CD14-positive monocyte (primary cell): ENCODE measurements at regions not wholly inside any gene's neighbourhood (a gene's known extent, or its start where the extent isn't known, plus 50 kb on each side); places are given as distances from the start of the nearest gene placed in this dataset.
A peak's percentile ranks its signal among the peaks of the same experiment; 100 is the strongest.

Experiments used
- DNase-seq, 3 donors: peaks; one replicate each; pipeline ENCODE4 v3.0.0-alpha.2; 2011 to 2022
- H2AFZ ChIP-seq: 2 replicates; pipeline ENCODE4 v1.6.0; 2012; ENCODE audit warnings: mild to moderate bottlenecking, low read depth, low read length, inconsistent platforms; ENCODE audit not compliant: insufficient read depth, poor library complexity, severe bottlenecking
- H3K27ac ChIP-seq, 2 donors: 1 replicate in 1 of 2; 2 replicates in 1 of 2; pipeline ENCODE4 v1.5.1; 2012 to 2013; ENCODE audit warnings: low read length in 2 of 2, control low read depth in 1 of 2, inconsistent platforms in 1 of 2, low read depth in 1 of 2, mild to moderate bottlenecking in 1 of 2
- H3K27me3 ChIP-seq, 2 donors: one replicate each; pipeline versions ENCODE4 v1.6.0 to v1.6.1; 2011 to 2013; ENCODE audit warnings: low read length in 2 of 2; ENCODE audit not compliant: control insufficient read depth in 2 of 2, insufficient read depth in 2 of 2
- H3K36me3 ChIP-seq, 2 donors: replicated peaks in 1 of 2; 1 replicate in 1 of 2; 2 replicates in 1 of 2; pipeline versions ENCODE4 v1.5.1 to v1.6.1; 2012 to 2013; ENCODE audit warnings: low read length in 2 of 2, control low read depth in 1 of 2, inconsistent platforms in 1 of 2, mild to moderate bottlenecking in 1 of 2; ENCODE audit not compliant: insufficient read depth in 2 of 2, control insufficient read depth in 1 of 2
- H3K4me1 ChIP-seq, 2 donors: 1 replicate in 1 of 2; 2 replicates in 1 of 2; pipeline versions ENCODE4 v1.5.1 to v1.6.1; 2012 to 2013; ENCODE audit warnings: low read length in 2 of 2, control low read depth in 1 of 2, inconsistent platforms in 1 of 2, mild to moderate bottlenecking in 1 of 2, moderate library complexity in 1 of 2; ENCODE audit not compliant: insufficient read depth in 2 of 2, control insufficient read depth in 1 of 2
- H3K4me2 ChIP-seq: replicated peaks from 2 replicates; pipeline ENCODE3; 2012; ENCODE audit warnings: low read length, moderate library complexity, mild to moderate bottlenecking; ENCODE audit not compliant: poor library complexity, severe bottlenecking; ENCODE audit errors: extremely low read depth
- H3K4me3 ChIP-seq, 3 experiments: fragments of 200-600 bp in 1 of 3; sonication (generic) in 1 of 3; replicated peaks in 1 of 3; 1 replicate in 2 of 3; 2 replicates in 1 of 3; pipeline ENCODE4 v1.5.1; 2011 to 2013; ENCODE audit warnings: low read length in 3 of 3, mild to moderate bottlenecking in 3 of 3, control low read depth in 2 of 3, low read depth in 2 of 3, inconsistent platforms in 1 of 3, moderate library complexity in 1 of 3
- H3K79me2 ChIP-seq: 2 replicates; pipeline ENCODE4 v1.6.0; 2012; ENCODE audit warnings: mild to moderate bottlenecking, control low read depth, inconsistent platforms, low read length, moderate library complexity; ENCODE audit not compliant: insufficient read depth
- H3K9ac ChIP-seq: 2 replicates; pipeline ENCODE4 v1.6.0; 2017; ENCODE audit warnings: low read length, mild to moderate bottlenecking; ENCODE audit not compliant: insufficient read depth, poor library complexity, severe bottlenecking
- H3K9me3 ChIP-seq, 2 donors: replicated peaks in 1 of 2; 1 replicate in 1 of 2; 2 replicates in 1 of 2; pipeline versions ENCODE4 v1.5.1 to v1.6.1; 2012 to 2013; ENCODE audit warnings: low read length in 2 of 2, control low read depth in 1 of 2; ENCODE audit not compliant: control insufficient read depth in 1 of 2, insufficient read depth in 1 of 2
- H4K20me1 ChIP-seq: 2 replicates; pipeline ENCODE4 v1.6.0; 2012; ENCODE audit warnings: mild to moderate bottlenecking, low read length, control low read depth, moderate library complexity; ENCODE audit not compliant: insufficient read depth
- H3K27ac Mint-ChIP-seq, 7 donors: one replicate each; pipeline ENCODE4 v1.8.0; 2020; ENCODE audit warnings: mild to moderate bottlenecking in 7 of 7, mixed read lengths in 7 of 7, moderate library complexity in 6 of 7, inconsistent platforms in 2 of 7
- H3K27me3 Mint-ChIP-seq, 3 donors: one replicate each; pipeline ENCODE4 v1.8.0; 2021 to 2022; ENCODE audit warnings: low read depth in 3 of 3, mild to moderate bottlenecking in 3 of 3, mixed read lengths in 3 of 3, moderate library complexity in 3 of 3, inconsistent platforms in 1 of 3
- H3K36me3 Mint-ChIP-seq, 2 donors: one replicate each; pipeline ENCODE4 v1.8.0; 2020; ENCODE audit warnings: mixed read lengths in 2 of 2, inconsistent platforms in 1 of 2, mild to moderate bottlenecking in 1 of 2
- H3K4me1 Mint-ChIP-seq: one replicate; pipeline ENCODE4 v1.8.0; 2020; ENCODE audit warnings: mild to moderate bottlenecking, mixed read lengths
- H3K4me3 Mint-ChIP-seq, 2 donors: one replicate each; pipeline ENCODE4 v1.8.0; 2020; ENCODE audit warnings: mild to moderate bottlenecking in 2 of 2, mixed read lengths in 2 of 2, moderate library complexity in 1 of 2
- H3K9me3 Mint-ChIP-seq, 7 donors: one replicate each; pipeline ENCODE4 v1.8.0; 2020 to 2022; ENCODE audit warnings: mixed read lengths in 7 of 7, mild to moderate bottlenecking in 6 of 7, moderate library complexity in 6 of 7, inconsistent platforms in 2 of 7
- CTCF ChIP-seq: fragments of 200-600 bp; IDR thresholded peaks from one replicate; pipeline ENCODE4 v1.8.0; 2022; ENCODE audit warnings: antibody characterized with exemption, mild to moderate bottlenecking
- WGBS: methylation state at CpG from one replicate; pipeline ENCODE4 v1.1.5; 2013; ENCODE audit warnings: missing lambda C conversion rate; ENCODE audit not compliant: insufficient coverage; 5-methylcytosine and 5-hydroxymethylcytosine counted together
- intact Hi-C, 2 donors: fragments of 100-400 bp; cut with micrococcal nuclease; formaldehyde crosslinking; loops; one replicate each; pipeline versions ENCODE4 v1.15.0 to v1.15.1; 2023

GRCh38 chr2:12442476-12442847, 274.3 kb upstream of the TRIB2 start:
- no peaks in the 10 kb centered on the region for H3K36me3 Mint-ChIP-seq
- no peak overlapping the region for H3K4me2 ChIP-seq
- WGBS = 88% methylated on average over 1 of the region's 2 CpGs
- H3K4me1 ChIP-seq = peaks cover 7 to 12% of the 10 kb centered on the region in 2 donors
- no peak overlapping the region for H3K27ac ChIP-seq
- H2AFZ ChIP-seq = no peak overlapping the region
- H3K4me3 Mint-ChIP-seq = no peak overlapping the region
- H3K27ac Mint-ChIP-seq = no peak overlapping the region
- peaks cover 0 to 2% (median 2%) of the 10 kb centered on the region in 3 donors for H3K27me3 Mint-ChIP-seq
- H3K36me3 ChIP-seq = no peaks in the 10 kb centered on the region
- H4K20me1 ChIP-seq = no peaks in the 10 kb centered on the region
- peaks cover 14% of the 10 kb centered on the region for H3K4me1 Mint-ChIP-seq
- no peak for TF ChIP-seq CTCF
- no peak overlapping the region for H3K4me3 ChIP-seq
- DNase-seq = peak in 2 of 3 donors; percentile 21 to 34
- H3K9ac ChIP-seq = no peak overlapping the region
- no peaks in the 10 kb centered on the region for H3K9me3 ChIP-seq
- no peaks in the 10 kb centered on the region for H3K79me2 ChIP-seq
- intact Hi-C loops = loop anchor here in 1 of 2 donors (10.0 kb wide), 1 partner anchor 272 kb away; the partner anchor contains the start of gene TRIB2
- no peaks in the 10 kb centered on the region for H3K27me3 ChIP-seq
- peaks cover 0 to 2% (median 0%) of the 10 kb centered on the region in 7 donors for H3K9me3 Mint-ChIP-seq

DNA sequence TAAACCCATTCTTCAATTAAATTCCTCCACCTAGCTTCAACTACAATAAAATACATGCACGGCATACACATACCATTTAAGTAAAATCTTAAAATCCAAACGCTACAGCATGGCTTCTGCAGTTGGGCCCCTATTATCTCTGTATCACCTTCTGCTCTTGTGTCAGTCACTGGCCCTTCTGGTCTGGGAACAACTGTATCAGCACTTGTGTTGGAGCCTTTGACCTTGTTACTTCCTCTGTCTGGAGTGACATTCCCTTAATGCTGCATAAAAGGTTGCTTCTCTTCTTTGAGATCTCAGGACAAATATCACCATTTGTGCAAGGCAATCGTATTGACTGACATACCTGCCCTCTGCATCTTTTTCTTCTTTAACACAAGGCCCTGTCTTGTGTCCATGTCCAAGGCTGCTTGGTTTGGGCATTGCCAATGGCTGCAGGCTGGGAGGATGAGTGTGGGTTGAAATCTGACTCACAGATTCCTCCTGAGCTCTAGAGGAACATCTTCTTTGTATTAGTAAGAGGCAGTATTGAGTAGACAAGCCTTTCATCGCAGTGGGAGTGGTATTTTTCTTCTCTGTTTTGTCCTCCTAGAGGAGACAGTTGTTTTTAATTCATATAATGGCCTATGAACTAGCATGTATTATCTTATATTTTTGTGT, 267.8 kb upstream of the TRIB2 start:
- no peak overlapping the region for H3K27ac ChIP-seq
- H4K20me1 ChIP-seq = no peaks in the 10 kb centered on the region
- peak overlapping the region; percentile 16 for H2AFZ ChIP-seq
- no peaks in the 10 kb centered on the region for H3K79me2 ChIP-seq
- no peak overlapping the region for H3K4me3 ChIP-seq
- no peaks in the 10 kb centered on the region for H3K36me3 ChIP-seq
- H3K36me3 Mint-ChIP-seq = no peaks in the 10 kb centered on the region
- WGBS = 92% methylated on average over 2 of the region's 4 CpGs
- H3K27me3 ChIP-seq = no peaks in the 10 kb centered on the region
- no peak for TF ChIP-seq CTCF
- no peak overlapping the region for H3K9ac ChIP-seq
- intact Hi-C loops = loop anchor here in 1 of 2 donors (10.0 kb wide), 1 partner anchor 266 kb away; the partner anchor contains the start of gene TRIB2
- peaks cover 27% of the 10 kb centered on the region for H3K4me1 Mint-ChIP-seq
- H3K9me3 ChIP-seq = no peaks in the 10 kb centered on the region
- H3K27ac Mint-ChIP-seq = peak overlapping the region in 1 of 7 donors; percentile 64
- DNase-seq = no peak
- H3K4me2 ChIP-seq = no peak overlapping the region
- H3K4me3 Mint-ChIP-seq = no peak overlapping the region
- H3K4me1 ChIP-seq = peaks cover 22 to 24% of the 10 kb centered on the region in 2 donors
- H3K27me3 Mint-ChIP-seq = peaks cover 0 to 2% (median 2%) of the 10 kb centered on the region in 3 donors
- H3K9me3 Mint-ChIP-seq = no peaks in the 10 kb centered on the region
